ENCODE measurements at regions not wholly inside any gene's neighbourhood (a gene's known extent, or its start where the extent isn't known, plus 50 kb on each side); places are given as distances from the start of the nearest gene placed in this dataset.

DNA sequence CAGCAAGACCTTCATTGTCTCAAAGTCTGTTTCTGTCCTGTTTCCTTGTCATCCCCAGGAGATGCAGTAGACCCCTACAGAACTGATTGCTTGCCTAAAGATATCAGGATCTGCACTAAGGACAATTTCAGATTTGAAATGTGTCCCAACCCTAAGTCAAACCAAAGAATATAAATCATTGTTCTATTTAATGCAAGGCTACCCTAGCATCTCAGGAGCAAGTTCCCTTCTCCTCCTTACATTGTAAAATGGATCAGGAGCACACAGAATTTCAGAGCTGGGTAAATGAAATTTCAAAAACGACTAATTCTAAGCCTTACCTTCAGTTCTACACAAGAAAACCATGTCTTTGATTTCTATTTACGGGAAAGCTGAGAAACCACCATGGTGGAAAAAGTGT is 360.9 kb upstream of the KCNH8 start:
- TF ChIP-seq, protein P1, sequence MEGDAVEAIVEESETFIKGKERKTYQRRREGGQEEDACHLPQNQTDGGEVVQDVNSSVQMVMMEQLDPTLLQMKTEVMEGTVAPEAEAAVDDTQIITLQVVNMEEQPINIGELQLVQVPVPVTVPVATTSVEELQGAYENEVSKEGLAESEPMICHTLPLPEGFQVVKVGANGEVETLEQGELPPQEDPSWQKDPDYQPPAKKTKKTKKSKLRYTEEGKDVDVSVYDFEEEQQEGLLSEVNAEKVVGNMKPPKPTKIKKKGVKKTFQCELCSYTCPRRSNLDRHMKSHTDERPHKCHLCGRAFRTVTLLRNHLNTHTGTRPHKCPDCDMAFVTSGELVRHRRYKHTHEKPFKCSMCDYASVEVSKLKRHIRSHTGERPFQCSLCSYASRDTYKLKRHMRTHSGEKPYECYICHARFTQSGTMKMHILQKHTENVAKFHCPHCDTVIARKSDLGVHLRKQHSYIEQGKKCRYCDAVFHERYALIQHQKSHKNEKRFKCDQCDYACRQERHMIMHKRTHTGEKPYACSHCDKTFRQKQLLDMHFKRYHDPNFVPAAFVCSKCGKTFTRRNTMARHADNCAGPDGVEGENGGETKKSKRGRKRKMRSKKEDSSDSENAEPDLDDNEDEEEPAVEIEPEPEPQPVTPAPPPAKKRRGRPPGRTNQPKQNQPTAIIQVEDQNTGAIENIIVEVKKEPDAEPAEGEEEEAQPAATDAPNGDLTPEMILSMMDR (IDR thresholded peaks at IDR 0.05; ENCODE audit: borderline replicate concordance, extremely low read depth, low read length, poor library complexity, severe bottlenecking): no peak
- TF ChIP-seq EZH2 (IDR thresholded peaks at IDR 0.05; ENCODE audit: borderline replicate concordance, low read depth, low read length, severe bottlenecking): no peak

Data from DND-41 (cell line).